Osteoblast (primary cell): ENCODE measurements at regions not wholly inside any gene's neighbourhood (a gene's known extent, or its start where the extent isn't known, plus 50 kb on each side); places are given as distances from the start of the nearest gene placed in this dataset.

Source experiments
- DNase-seq: peaks from one replicate; pipeline ENCODE4 v3.0.0; 2011; ENCODE audit warnings: low spot score, mixed read lengths; ENCODE audit not compliant: insufficient read length; ENCODE audit errors: missing footprints
- H2AFZ ChIP-seq: 2 replicates; pipeline ENCODE4 v1.6.0; 2011; ENCODE audit warnings: mild to moderate bottlenecking, low read length
- H3K27ac ChIP-seq: 2 replicates; pipeline ENCODE4 v1.5.1; 2011; ENCODE audit warnings: mild to moderate bottlenecking, low read depth, low read length, moderate library complexity
- H3K27me3 ChIP-seq: 2 replicates; pipeline ENCODE4 v1.6.0; 2012; ENCODE audit warnings: mild to moderate bottlenecking, control low read depth, inconsistent platforms, low read length, moderate library complexity; ENCODE audit not compliant: insufficient read depth
- H3K36me3 ChIP-seq: 2 replicates; pipeline ENCODE4 v1.5.1; 2011; ENCODE audit warnings: mild to moderate bottlenecking, low read length, control low read depth, moderate library complexity; ENCODE audit not compliant: insufficient read depth
- H3K4me1 ChIP-seq: 2 replicates; pipeline ENCODE4 v1.5.1; 2011; ENCODE audit warnings: mild to moderate bottlenecking, low read length, control low read depth, moderate library complexity; ENCODE audit not compliant: insufficient read depth
- H3K4me2 ChIP-seq: 2 replicates; pipeline ENCODE4 v1.6.0; 2011; ENCODE audit warnings: mild to moderate bottlenecking, low read length; ENCODE audit not compliant: insufficient read depth
- H3K4me3 ChIP-seq: fragments of 200-600 bp; sonication (generic); 3 replicates; pipeline ENCODE4 v1.5.1; 2012; ENCODE audit warnings: mild to moderate bottlenecking, low read length, inconsistent platforms; ENCODE audit not compliant: insufficient read depth
- H3K79me2 ChIP-seq: 2 replicates; pipeline ENCODE4 v1.6.0; 2012; ENCODE audit warnings: mild to moderate bottlenecking, low read length, control low read depth, inconsistent platforms; ENCODE audit not compliant: insufficient read depth
- H3K9me3 ChIP-seq: 2 replicates; pipeline ENCODE4 v1.5.1; 2011; ENCODE audit warnings: low read depth, low read length, control low read depth
- H4K20me1 ChIP-seq: 2 replicates; pipeline ENCODE4 v1.6.0; 2012; ENCODE audit warnings: mild to moderate bottlenecking, low read length, control low read depth; ENCODE audit not compliant: insufficient read depth
- CTCF ChIP-seq: IDR thresholded peaks from 2 replicates; pipeline ENCODE4 v1.5.1; 2011; ENCODE audit warnings: mild to moderate bottlenecking, low read depth, low read length, moderate library complexity; ENCODE audit errors: extremely low read depth

- Histone ChIP-seq H3K4me1 (peaks cover 42% of the 10 kb centered on the region), H3K27me3 (no peaks in the 10 kb centered on the region), H2AFZ (peak overlapping the region; percentile 7), H3K27ac (no peak overlapping the region), H3K9me3 (no peaks in the 10 kb centered on the region), H4K20me1 (no peaks in the 10 kb centered on the region), H3K4me2 (no peak overlapping the region), H3K36me3 (no peaks in the 10 kb centered on the region), H3K4me3 (no peak overlapping the region), H3K79me2 (no peaks in the 10 kb centered on the region)
- no peak for TF ChIP-seq CTCF
- no peak for DNase-seq
These were observed 53.5 kb upstream of the TIPARP start for GRCh38 chr3:156620901-156621300.

DNA sequence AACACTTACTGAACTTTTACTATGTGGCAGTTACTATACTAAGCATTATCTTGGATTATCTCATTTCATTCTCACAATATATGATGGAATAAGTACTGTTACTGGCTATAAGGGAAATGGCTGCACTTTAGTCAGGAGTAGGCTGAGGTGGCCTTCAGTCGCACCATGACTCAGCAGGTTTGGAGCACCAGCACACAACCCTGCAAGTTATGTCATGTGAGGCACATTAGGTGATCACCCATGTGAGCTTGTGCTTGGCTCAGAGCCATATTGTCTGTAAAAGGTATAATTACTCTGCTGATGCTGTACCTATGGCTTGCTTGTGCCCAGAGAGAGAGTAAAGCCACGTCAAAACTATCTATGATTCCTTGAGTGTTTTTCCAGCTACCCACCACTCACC lies 54.1 kb upstream of the TIPARP start:
- no peak overlapping the region for H3K4me3 ChIP-seq
- peak overlapping the region; percentile 5 for H3K27ac ChIP-seq
- no peaks in the 10 kb centered on the region for H4K20me1 ChIP-seq
- TF ChIP-seq CTCF: no peak
- peaks cover 48% of the 10 kb centered on the region for H3K4me1 ChIP-seq
- H3K79me2 ChIP-seq: no peaks in the 10 kb centered on the region
- no peak overlapping the region for H2AFZ ChIP-seq
- no peaks in the 10 kb centered on the region for H3K27me3 ChIP-seq
- no peak overlapping the region for H3K4me2 ChIP-seq
- H3K36me3 ChIP-seq: no peaks in the 10 kb centered on the region
- H3K9me3 ChIP-seq: no peaks in the 10 kb centered on the region
- no peak for DNase-seq

GRCh38 chr3:156619376-156619775 lies 55.0 kb upstream of the TIPARP start:
- peaks cover 57% of the 10 kb centered on the region for H3K4me1 ChIP-seq
- no peak overlapping the region for H2AFZ ChIP-seq
- no peaks in the 10 kb centered on the region for H4K20me1 ChIP-seq
- no peak overlapping the region for H3K4me3 ChIP-seq
- no peak for TF ChIP-seq CTCF
- peak; percentile 81 for DNase-seq
- no peaks in the 10 kb centered on the region for H3K9me3 ChIP-seq
- no peaks in the 10 kb centered on the region for H3K79me2 ChIP-seq
- H3K4me2 ChIP-seq: peak overlapping the region; percentile 18
- no peaks in the 10 kb centered on the region for H3K36me3 ChIP-seq
- H3K27me3 ChIP-seq: no peaks in the 10 kb centered on the region
- peak overlapping the region; percentile 5 for H3K27ac ChIP-seq

DNA sequence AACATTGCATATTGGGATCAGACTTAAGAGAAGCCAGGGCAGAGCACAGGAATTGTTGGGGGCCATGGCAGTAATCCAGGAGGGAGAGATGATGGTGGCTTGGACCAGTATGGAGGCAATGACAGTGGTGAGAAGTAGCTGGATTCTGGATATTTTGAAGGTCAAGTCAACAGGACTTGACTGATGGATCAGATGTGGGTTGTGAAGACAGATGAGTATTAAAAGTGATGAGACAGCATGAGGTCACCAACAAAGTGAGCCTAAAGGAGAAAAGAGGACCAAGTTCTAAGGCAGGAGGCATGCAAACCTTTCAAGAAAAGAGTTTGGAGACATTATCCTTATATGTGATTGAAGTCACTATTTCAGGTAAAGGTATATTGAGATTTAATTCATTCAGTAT lies 56.6 kb upstream of the TIPARP start:
- no peak for DNase-seq
- Histone ChIP-seq H3K79me2 (no peaks in the 10 kb centered on the region), H2AFZ (no peak overlapping the region), H3K27ac (no peak overlapping the region), H3K4me1 (peaks cover 61% of the 10 kb centered on the region), H3K9me3 (no peaks in the 10 kb centered on the region), H4K20me1 (no peaks in the 10 kb centered on the region), H3K36me3 (no peaks in the 10 kb centered on the region), H3K27me3 (no peaks in the 10 kb centered on the region), H3K4me3 (no peak overlapping the region), H3K4me2 (no peak overlapping the region)
- TF ChIP-seq CTCF: no peak
